ENCODE measurements at regions not wholly inside any gene's neighbourhood (a gene's known extent, or its start where the extent isn't known, plus 50 kb on each side); places are given as distances from the start of the nearest gene placed in this dataset.

- no peak for DNase-seq
- no peaks in the 10 kb centered on the region for H3K4me1 ChIP-seq
- no peak overlapping the region for H3K4me3 ChIP-seq
- H3K36me3 ChIP-seq, result no peaks in the 10 kb centered on the region
- H3K9me3 ChIP-seq, result no peaks in the 10 kb centered on the region
- H3K27me3 ChIP-seq, result no peaks in the 10 kb centered on the region
- H3K27ac ChIP-seq, result no peak overlapping the region
- no peak for TF ChIP-seq POLR2A (IDR thresholded peaks at IDR 0.05)
- no peak for TF ChIP-seq CTCF (IDR thresholded peaks at IDR 0.05)
These were observed 89.0 kb upstream of the KIAA1217 start for GRCh38 chr10:24119896-24120295.

GRCh38 chr10:24120646-24121045 is 88.3 kb upstream of the KIAA1217 start:
- Histone ChIP-seq H3K27ac (no peak overlapping the region), H3K9me3 (no peaks in the 10 kb centered on the region), H3K27me3 (no peaks in the 10 kb centered on the region), H3K36me3 (no peaks in the 10 kb centered on the region), H3K4me1 (no peaks in the 10 kb centered on the region), H3K4me3 (no peak overlapping the region)
- no peak for TF ChIP-seq POLR2A (IDR thresholded peaks at IDR 0.05)
- no peak for TF ChIP-seq CTCF (IDR thresholded peaks at IDR 0.05)
- no peak for DNase-seq

- Histone ChIP-seq H3K4me1 (no peaks in the 10 kb centered on the region), H3K9me3 (no peaks in the 10 kb centered on the region), H3K36me3 (no peaks in the 10 kb centered on the region), H3K27ac (no peak overlapping the region), H3K27me3 (no peaks in the 10 kb centered on the region), H3K4me3 (no peak overlapping the region)
- DNase-seq, result no peak
- TF ChIP-seq POLR2A (IDR thresholded peaks at IDR 0.05) (no peak), CTCF (IDR thresholded peaks at IDR 0.05) (no peak)
These were observed 81.4 kb upstream of the KIAA1217 start for GRCh38 chr10:24127516-24127915.

GRCh38 chr10:24128066-24128730 is 80.7 kb upstream of the KIAA1217 start:
- Histone ChIP-seq H3K27me3 (no peaks in the 10 kb centered on the region), H3K36me3 (no peaks in the 10 kb centered on the region), H3K27ac (no peak overlapping the region), H3K9me3 (no peaks in the 10 kb centered on the region), H3K4me1 (no peaks in the 10 kb centered on the region), H3K4me3 (no peak overlapping the region)
- no peak for TF ChIP-seq CTCF (IDR thresholded peaks at IDR 0.05)
- no peak for TF ChIP-seq POLR2A (IDR thresholded peaks at IDR 0.05)
- DNase-seq, result no peak

- Histone ChIP-seq H3K4me3 (no peak overlapping the region), H3K27me3 (no peaks in the 10 kb centered on the region), H3K4me1 (no peaks in the 10 kb centered on the region), H3K9me3 (no peaks in the 10 kb centered on the region), H3K27ac (no peak overlapping the region), H3K36me3 (no peaks in the 10 kb centered on the region)
- TF ChIP-seq CTCF (IDR thresholded peaks at IDR 0.05), result no peak
- no peak for TF ChIP-seq POLR2A (IDR thresholded peaks at IDR 0.05)
- no peak for DNase-seq
These were observed 76.2 kb upstream of the KIAA1217 start for GRCh38 chr10:24132741-24133140.

GRCh38 chr10:24133835-24134234 is 75.1 kb upstream of the KIAA1217 start:
- H3K4me3 ChIP-seq, result no peak overlapping the region
- DNase-seq, result no peak
- H3K9me3 ChIP-seq, result no peaks in the 10 kb centered on the region
- H3K4me1 ChIP-seq, result no peaks in the 10 kb centered on the region
- no peak overlapping the region for H3K27ac ChIP-seq
- no peaks in the 10 kb centered on the region for H3K27me3 ChIP-seq
- TF ChIP-seq POLR2A (IDR thresholded peaks at IDR 0.05), result no peak
- H3K36me3 ChIP-seq, result no peaks in the 10 kb centered on the region

Measured in Peyer's patch (tissue), 4 donors.